SHP77 treated with DMSO at 0.1 percent for 48 hours (cell line): ENCODE measurements at regions not wholly inside any gene's neighbourhood (a gene's known extent, or its start where the extent isn't known, plus 50 kb on each side); places are given as distances from the start of the nearest gene placed in this dataset.

Experiments used
- DNase-seq: peaks from one replicate; lab custom pipeline; 2025; lab: John Stamatoyannopoulos, UW

DNA sequence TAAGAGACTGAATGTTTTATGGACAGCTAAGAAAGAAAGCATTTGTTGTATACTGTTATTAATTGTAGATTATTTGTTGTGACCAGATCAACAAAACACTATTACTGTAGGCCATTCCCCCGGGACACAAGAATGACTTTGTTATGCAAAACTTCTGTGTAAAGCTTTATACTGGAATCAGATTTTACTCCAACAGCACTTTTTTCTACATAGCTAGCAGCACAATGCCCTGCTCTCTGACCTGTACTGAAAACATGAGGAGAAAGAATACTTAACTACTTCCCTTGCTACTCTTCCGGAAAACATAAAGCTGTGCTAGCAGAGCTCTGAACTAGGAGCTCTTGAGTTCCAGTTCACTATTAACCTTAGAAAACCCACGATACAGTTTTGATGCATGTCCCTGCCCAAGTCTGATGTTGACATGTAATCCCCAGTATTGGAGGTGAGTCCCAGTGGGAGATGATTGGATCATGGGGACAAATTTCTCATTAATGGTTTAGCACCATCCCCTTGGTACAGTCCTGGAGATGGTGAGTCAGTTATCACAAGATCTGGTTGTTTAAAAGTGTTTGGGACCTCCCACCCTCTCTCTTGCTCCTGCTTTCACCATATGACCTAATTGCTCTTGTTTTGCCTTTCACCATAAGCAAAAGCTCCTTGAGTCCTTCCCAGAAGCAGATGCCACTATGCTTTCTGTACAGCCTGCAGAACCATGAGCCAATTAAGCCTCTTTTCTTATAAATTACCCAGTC, 601.1 kb upstream of the PIK3C3 start:
- no peak for DNase-seq

DNA sequence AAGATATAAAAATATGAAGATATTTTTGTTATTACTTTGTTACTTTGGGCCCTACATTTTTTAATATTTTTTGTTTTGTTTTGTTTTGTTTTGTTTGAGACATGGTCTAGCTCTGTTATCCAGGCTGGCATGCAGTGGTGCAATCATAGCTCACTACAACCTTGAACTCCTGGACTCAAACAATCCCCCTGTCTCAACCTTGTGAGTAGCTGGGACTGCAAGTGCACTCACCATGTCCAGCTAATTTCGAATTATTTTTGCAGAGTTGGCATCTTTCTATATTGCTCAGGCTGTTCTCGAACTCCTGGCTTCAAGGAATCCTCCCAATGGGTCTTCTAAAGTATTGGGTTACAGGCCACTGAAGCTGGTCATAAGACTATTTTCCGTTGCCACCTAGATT, 603.6 kb upstream of the PIK3C3 start:
- no peak for DNase-seq

DNA sequence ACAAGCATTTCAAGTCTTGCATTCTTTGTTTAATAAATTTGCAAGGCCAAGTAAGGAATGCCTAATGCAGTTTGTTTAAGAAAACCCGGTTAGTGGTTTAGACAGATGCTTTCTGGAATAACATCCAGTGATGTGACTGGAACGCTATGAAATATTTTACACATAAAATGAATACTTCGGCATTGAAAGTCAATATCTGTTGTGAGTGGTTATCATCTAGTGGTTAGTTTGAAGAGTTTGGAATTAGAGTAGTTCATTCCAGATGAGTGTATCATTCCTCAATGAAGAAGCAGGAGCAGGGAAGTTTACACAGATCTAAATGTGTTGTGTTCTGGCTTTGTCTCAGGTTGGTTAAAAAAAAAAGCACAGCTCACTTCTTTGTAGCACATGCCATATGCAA, 608.0 kb upstream of the PIK3C3 start:
- DNase-seq, result no peak

DNA sequence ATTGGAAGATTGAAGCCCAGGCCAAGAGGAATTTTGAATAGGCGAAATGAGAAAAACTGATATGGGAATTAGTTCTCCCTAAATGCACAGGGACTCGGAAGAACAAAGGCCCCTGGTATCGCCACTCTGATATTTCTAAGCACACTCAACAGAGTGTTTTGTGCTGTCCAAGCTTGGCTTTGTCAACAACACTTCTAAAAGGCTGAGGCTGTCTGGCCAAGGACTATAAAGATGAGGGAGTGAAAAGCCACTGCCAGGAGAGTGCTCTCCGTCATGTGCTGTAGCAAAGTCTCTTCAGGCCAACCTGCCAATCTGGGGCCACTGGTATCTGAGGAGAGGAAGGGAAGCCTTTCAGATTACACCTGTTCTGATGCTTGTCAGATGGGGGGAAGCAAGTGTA, 611.2 kb upstream of the PIK3C3 start:
- no peak for DNase-seq

DNA sequence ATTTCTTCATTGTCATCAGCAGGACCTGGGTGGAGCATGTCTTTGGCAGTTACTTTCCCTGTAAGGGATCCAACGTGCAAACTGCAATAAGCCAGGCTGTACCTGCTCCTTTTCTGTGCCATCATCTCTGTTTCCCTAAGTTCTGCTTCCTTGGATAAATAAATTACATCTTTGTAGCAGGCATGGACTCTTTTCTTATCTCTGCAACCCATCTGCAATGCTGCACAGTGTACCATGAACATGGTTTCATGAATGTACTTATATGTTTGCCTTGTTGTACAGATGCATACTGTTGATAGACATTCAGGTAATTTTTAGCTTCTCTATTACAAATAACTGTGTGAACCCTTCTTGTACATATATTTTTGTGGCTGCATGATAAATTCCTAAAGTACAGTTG, 616.7 kb upstream of the PIK3C3 start:
- DNase-seq, result no peak

DNA sequence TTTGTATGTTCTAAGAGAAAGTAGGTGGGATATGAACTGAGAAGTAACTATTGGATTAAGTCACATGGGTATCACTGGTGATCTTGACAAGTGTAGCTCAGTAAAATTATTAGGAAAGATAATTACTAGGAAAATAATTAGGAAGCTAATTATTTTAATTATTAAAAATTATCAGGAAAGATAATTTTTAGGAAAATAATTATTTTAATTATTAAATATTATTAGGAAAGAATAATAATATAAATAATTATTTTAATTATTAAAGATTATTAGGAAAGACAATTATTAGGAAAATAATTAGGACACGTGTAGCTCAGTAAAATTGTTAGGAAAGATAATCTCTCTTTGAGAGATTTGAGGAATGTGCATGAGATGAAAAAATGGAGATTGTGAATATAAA, 623.4 kb upstream of the PIK3C3 start:
- no peak for DNase-seq

DNA sequence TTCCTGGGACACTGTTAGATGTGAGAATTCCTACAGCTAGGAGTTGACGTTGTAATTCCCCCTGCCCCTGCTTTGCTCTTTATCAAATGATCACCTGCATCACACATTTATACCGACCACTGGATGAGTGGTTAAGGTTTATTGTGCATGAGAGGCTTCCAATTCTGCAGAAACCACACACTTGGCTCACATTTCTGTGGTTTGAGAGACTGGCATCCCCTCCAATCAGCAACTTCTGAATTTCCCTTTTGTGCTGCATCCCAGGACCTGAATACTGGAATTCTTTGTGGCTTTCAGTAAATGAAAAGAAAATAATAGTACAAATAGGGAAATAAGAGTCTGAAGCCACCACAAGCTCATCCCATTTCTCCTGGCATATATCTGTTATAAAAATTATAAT, 628.7 kb upstream of the PIK3C3 start:
- no peak for DNase-seq

DNA sequence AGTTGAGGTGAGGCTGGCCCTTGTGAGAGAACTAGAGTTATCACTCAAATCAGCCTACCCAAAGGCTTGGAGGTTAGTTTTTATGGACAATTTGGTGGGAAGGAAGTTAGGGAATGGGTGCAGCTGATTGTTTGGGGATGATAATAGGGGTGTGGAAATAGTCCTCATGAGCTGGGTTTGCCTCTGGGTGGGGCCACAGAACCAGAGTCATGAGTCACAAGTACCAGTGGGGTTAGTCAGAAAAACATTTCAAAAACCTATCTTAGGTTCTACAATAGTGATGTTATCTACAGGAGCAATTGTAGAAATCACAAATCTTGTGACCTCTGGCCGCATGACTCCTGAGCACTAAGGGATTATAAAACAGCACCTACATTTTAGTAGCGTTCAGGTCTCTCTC, 630.1 kb upstream of the PIK3C3 start:
- DNase-seq, result no peak

DNA sequence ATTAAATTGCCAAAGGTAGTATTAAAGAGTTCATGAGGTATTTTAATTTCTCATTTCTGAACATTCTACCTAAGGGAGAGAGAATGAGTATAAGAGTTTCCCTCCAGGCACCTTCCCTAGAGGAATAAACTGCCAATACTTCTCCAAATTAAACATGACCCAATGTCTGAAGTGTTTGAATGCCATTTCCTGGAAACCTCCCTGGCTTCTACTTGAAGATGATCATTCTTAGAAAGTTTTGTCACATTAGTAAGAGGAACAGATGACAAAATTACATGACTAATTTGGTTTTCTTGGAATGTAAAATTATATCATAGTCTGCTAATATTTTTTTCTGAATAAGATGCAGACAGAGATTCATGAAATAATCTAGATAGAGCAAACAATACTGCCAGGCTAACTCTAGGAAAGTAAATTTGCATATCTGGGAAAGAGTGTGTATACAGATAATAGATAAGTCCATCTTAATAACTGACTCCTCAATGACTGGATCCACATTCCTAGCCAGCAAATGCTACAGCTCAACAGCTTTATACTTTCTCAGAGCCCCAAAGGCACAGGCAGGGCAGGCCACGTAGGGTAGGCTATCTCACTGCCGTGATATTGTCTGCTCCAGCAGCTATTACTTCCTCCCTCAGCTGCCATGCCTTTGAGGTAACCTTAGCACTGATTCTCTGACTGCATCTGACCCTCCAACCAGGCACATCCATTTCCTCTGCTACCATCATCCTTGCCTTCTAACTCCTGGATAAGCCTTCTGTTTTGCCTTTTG, 630.8 kb upstream of the PIK3C3 start:
- DNase-seq, result no peak

DNA sequence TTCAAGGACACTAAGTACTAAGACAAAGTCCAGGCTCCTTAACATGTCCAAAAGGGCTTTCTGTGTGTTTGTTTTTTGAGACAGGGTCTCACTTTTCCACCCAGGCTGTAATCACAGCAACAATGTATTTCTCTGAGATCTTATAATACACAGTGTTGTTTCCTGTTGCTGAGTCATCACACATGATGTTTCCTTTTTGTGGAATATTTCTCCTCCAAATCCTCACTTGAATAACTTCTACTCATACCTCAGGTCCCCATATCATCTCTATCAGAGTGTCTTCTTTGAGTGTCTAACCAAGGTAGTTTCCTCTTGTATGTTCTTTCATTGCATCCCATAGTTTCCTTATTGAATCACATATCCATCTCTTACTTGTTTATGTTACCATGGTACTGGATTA, 632.0 kb upstream of the PIK3C3 start:
- DNase-seq, result no peak

DNA sequence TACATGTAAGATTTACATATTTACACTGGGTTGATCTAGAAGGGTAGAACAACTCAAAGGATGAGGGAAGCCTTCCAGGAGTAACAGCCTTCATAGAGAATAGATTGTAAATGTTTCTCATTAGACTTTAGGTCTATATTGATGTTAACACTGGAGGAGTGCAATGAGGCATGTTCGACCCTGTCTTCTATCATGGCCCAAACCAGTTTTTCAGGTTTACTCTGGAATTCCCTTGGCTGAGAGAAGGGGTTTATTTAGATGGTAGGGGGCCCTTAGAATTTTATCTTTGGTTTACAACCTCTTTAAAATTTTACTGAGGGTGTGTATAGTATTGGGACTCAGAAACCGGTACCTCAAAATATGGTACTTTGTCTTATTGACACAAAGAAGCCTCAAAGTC, 634.9 kb upstream of the PIK3C3 start:
- no peak for DNase-seq

DNA sequence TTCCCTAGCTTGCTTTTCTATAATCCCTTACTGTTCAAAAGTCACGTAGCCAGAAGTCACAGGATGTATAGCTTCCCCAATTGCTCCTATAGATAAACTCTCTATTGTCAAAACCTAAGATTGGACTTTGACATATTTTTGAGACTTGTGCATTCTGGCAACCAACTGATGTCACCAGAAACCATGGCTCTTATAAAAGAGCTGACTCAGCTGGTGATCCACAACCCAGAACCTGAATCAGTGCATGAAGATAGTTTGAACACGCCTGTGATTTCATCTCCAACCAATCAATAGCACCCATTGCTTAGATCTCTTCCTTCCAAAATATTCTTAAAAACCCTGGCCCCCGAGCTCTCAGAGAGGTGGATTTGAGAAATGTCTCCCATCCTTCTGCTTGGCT, 639.9 kb upstream of the PIK3C3 start:
- no peak for DNase-seq

DNA sequence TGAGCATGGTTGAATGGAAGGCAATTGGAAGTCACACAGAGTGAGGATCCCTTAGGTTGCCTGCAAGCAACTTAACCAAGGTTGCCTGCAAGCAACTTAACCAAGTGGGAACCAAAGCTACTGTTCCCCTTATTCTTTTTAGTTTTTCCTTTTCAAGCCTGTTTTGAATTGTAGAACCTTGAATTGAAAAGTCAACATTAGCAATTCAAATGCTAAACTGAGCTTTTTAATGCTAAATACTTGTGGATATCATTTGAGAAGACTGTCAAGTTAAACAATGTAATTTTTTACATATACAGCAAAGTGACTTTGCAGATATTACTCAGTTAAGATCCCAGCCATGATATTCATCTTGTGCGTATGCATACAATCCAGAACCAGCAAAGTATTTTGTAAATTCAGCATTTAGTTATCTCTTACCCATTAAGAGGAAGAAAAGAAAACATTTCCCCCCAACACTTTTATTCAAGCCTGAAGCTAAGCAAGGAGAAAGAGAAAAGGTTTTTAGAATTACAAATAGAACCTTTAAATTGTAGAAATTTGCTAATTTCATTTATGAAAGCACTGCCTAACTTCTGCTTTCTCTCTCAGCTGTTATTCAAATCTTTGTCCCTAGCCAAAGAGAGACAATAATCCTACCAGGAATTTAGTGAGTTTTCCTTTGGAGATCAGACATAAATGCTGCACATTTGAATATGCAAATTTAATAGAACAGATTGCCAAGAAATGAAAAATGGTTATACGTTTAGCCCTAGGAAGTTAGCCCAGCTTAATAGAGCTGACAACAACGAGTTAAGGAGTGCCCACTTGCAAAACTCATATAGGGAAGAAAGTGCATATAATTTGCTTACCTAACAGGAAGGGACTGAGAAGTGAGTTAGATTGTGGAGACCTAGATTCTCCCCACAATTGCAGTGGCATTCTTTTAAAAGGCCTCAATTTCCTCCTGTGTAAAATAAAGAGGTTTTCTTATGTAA, 643.2 kb upstream of the PIK3C3 start:
- no peak for DNase-seq

DNA sequence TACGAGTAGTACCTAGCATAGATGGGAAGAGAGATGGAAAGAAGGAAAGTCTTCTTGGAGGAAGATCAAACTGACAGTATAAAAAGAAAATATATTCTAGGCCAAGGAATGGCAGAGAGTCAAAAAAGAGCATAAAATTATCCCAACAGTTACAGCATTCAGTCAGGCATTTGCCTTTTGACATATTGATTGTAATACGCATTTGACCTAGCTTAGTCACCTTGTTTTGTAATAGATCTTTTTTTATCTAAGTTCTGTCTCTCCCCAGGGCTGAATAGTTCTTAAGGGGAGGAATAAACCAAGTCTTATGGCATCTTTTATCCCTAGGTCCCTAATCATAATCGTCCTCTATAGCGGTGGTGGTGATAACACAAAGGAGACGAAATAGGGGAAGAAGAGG, 657.3 kb upstream of the PIK3C3 start:
- DNase-seq, result no peak

DNA sequence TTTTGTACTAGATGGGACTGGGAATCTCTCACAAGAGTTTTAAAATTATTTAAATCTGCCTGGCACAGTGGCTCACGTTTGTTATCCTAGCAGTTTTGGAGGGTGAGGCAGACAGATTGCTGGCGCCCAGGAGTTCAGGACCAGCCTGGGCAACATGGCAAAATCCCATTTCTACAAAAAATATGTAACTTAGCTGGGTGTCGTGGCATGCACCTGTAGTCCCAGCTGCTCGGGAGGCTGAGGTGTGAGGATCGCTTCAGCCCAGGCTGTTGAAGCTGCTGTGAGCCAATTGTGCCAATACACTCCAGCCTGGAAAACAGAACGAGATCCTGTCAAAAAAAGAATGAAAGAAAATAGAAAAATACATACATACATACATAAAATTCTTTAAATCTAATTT, 685.7 kb upstream of the PIK3C3 start:
- no peak for DNase-seq

DNA sequence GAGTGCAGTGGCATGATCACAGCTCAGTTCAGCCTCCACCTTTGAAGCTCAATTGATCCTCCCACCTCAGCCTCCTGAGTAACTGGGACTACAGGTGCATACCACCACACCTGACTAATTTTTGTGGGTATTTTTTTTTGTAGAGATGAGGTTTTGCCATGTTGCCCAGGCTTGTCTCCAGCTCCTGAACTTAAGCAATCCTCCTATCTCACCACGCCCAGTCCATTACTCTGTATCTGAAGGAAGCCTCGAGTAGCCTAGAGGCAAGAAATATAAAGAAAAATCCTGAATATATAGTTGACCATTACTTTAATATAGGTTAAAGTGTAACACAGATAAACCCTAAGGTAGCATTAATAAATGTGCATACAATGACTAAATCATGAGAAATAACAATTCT, 686.8 kb upstream of the PIK3C3 start:
- no peak for DNase-seq

DNA sequence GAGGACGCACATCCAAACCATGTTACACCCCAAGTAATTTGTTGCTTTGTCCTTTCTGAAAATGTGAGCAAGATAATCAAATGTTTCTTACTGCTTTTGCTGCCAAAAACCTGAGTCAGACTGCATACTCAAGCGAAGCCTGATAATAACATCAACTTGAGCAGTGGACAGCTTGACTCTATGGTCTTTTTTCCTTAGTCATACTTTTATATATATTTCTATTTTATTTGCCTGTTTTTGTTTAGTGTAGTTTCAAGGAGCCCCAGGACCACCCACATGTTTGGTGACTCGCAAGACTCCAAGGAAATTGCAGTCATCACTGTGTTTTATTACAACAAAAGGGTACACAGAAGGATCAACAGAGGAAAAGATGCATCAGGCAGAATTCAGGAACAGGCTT, 688.4 kb upstream of the PIK3C3 start:
- DNase-seq, result no peak

DNA sequence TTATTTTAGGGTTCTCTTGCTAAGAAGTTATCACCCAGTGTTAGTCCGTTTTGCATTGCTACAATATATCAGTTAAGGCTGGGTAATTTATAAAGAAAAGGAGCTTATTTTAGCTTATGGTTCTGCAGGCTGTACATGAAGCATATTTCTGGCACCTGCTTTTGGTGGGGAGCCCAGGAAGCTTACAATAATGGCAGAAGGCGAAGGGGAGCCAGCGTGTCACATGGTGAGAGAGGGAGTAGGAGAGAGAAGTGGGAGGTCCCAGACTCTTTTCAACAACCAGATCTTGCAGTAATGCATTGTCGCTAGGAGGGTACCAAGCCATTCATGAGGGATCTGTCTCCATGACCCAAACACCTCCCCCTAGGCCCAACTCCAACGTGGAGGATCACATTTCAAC, 688.8 kb upstream of the PIK3C3 start:
- DNase-seq, result no peak

DNA sequence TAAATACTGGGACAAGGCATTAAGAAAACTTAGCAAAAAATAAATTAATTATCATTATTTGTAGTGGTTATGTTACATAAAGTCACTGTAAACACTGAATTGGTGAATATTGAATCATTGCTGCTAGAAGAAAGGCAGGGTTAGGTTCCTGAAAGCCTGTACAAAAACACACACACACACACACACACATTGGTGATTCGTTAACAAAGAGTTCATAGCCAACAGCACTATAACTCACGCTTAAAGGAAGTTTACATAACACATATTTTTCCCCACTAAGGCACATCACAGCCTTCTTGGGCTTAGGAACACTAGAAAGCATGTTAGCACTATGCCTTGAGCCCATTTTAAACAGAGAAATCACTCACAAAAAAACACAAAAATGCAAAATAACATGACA, 690.0 kb upstream of the PIK3C3 start:
- DNase-seq, result no peak

DNA sequence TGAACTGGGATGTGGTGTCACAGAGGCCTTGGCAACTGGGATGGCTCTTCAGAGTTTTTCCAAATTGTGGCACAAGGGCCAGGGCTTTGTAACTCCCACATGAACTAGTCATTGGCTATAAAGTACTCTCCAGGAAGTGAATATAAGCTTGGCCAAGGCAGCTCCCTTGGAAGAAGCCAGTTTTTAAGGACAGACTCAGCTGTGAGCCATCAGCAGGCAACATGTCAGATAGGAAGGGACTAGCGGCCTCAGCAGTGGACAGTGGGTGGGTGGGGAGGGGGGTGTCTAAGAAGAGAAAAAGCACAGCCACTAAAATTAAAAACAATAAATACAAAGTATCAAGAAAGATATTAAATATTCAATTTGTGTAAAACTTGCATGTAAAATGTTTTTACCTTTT, 691.1 kb upstream of the PIK3C3 start:
- DNase-seq, result no peak

DNA sequence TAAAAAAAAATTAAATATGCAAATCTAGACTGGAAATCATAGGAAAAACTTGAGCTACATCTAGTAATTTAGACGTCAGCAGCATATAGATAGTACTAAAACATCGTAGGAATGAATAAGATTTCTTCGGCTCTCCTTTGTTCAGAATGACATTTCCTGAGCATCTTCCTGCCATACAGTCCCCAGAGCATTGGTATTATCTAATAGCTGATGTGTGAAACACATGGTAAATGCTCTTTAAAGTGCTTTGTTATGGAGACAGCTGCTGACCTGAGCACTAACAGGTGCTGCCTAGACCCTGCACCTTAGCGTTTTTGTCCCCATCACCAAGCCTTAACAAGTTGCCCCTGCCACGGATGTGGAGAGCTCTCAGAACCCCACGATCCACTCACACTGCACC, 692.3 kb upstream of the PIK3C3 start:
- DNase-seq, result no peak

DNA sequence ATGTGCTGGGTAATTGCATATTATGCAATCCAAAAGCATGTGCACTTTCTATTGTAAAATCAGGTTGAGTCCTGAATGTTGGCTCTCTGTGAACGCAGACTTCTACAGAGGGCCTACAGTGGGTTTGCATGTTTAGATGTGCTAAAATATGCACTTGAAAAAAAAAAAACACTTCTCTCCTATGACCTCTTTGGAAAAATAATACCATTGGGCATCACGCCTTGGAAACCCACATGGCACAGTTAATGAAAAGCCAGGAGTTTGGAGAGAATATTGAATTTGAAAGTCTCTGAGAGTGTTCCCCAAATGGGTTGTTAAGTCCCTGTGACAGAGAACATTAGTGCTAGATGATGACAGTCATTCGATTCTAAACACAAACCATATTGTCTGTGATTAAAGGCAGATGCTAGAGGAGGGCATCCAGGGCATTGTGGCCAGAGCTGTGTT, 710.4 kb upstream of the PIK3C3 start:
- no peak for DNase-seq

DNA sequence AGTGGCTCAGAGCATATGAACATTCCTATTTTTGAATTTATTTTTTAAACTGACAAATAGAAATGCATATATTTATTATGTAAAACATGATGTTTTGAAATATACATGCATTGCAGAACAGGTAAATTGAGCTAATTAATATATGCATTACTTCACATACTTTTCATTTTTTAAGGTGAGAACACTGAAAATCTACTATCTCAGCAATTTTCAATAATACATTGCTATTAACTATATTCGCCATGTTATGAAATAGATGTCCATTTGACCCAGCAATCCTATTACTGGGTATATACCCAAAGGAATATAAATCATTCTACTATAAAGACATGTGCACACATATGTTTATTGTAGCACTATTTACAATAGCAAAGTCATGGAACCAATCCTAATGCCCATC, 717.7 kb upstream of the PIK3C3 start:
- DNase-seq, result no peak
